HepG2 (cell line): ENCODE measurements at regions not wholly inside any gene's neighbourhood (a gene's known extent, or its start where the extent isn't known, plus 50 kb on each side); places are given as distances from the start of the nearest gene placed in this dataset.

ENCODE experiments used
- ATAC-seq: fragments of 200-7000 bp; cut with Tn5 transposase; 3 replicates; pipeline ENCODE4 v1.9.1; 2020; ENCODE audit warnings: mild to moderate bottlenecking, moderate library complexity
- BruUV-seq: library from RNA; stranded (reverse); fragments of 400-500 nt; replicated peaks from 2 replicates; lab custom pipeline; 2021; lab: Mats Ljungman, UMichigan
- CTCF ChIA-PET: fragments of 300-600 bp; formaldehyde crosslinking; extraction: SDS; loops from one replicate; lab custom pipeline; 2021; ENCODE audit warnings: low total read pairs, inconsistent platforms, low intra/inter-chr PET ratio; lab: Yijun Ruan, JAX
- POLR2A ChIA-PET: fragments of 350-600 bp; sonication (Branson Sonifier 250); formaldehyde crosslinking; loops from one replicate; lab custom pipeline; 2020; ENCODE audit warnings: antibody characterized with exemption, inconsistent platforms; lab: Yijun Ruan, JAX
- DNase-seq: peaks from one replicate; pipeline ENCODE4 v3.0.0-alpha.2; 2015; ENCODE audit warnings: low spot score
- FAIRE-seq: peaks from 3 replicates; lab custom pipeline; 2011; peaks lifted over from hg19 to GRCh38; lab: Jason Lieb, UNC
- H2AFZ ChIP-seq: one replicate; pipeline ENCODE4 v1.6.1; 2011; ENCODE audit warnings: low read length, inconsistent platforms
- H3K27ac ChIP-seq: fragments of 300-600 bp; 3 replicates; pipeline ENCODE4 v1.8.0; 2011; ENCODE audit warnings: mixed run types, mild to moderate bottlenecking, mixed read lengths, low read length, inconsistent platforms; ENCODE audit not compliant: insufficient read depth; ENCODE audit errors: extremely low read length
- H3K27me3 ChIP-seq, 2 experiments: fragments of 200-600 bp in 1 of 2; 2 replicates in 1 of 2; 3 replicates in 1 of 2; pipeline versions ENCODE4 v1.6.0 to v1.8.0; 2011; ENCODE audit warnings: low read length in 2 of 2, mild to moderate bottlenecking in 2 of 2, moderate library complexity in 2 of 2, inconsistent platforms in 1 of 2; ENCODE audit not compliant: insufficient read depth in 2 of 2, control insufficient read depth in 1 of 2
- H3K36me3 ChIP-seq, 2 experiments: fragments of 200-600 bp in 1 of 2; replicated peaks in 1 of 2; 2 replicates in 1 of 2; 3 replicates in 1 of 2; pipeline versions ENCODE4 v1.5.1 to v1.8.0; 2011; ENCODE audit warnings: low read length in 2 of 2, inconsistent platforms in 1 of 2; ENCODE audit not compliant: insufficient read depth in 2 of 2, control insufficient read depth in 1 of 2
- H3K4me1 ChIP-seq: 2 replicates; pipeline ENCODE4 v1.5.1; 2012; ENCODE audit warnings: low read length, inconsistent platforms; ENCODE audit not compliant: insufficient read depth
- H3K4me2 ChIP-seq: 2 replicates; pipeline ENCODE4 v1.6.0; 2011; ENCODE audit warnings: low read depth, low read length, inconsistent platforms
- H3K4me3 ChIP-seq, 3 experiments: fragments of 200-600 bp in 1 of 3; sonication (generic), shearing (Covaris generic) in 1 of 3; replicated peaks in 1 of 3; 2 replicates each; pipeline ENCODE4 v1.5.1; 2011 to 2016; ENCODE audit warnings: low read length in 3 of 3, inconsistent platforms in 2 of 3, low read depth in 2 of 3, mild to moderate bottlenecking in 2 of 3, control low read depth in 1 of 3, mixed read lengths in 1 of 3; ENCODE audit not compliant: insufficient read depth in 1 of 3
- H3K79me2 ChIP-seq: one replicate; pipeline ENCODE4 v1.6.1; 2011; ENCODE audit warnings: low read length, inconsistent platforms; ENCODE audit not compliant: insufficient read depth
- H3K9ac ChIP-seq: 2 replicates; pipeline ENCODE4 v1.6.0; 2011; ENCODE audit warnings: mild to moderate bottlenecking, low read depth, low read length, inconsistent platforms; ENCODE audit not compliant: insufficient read depth
- H3K9me3 ChIP-seq: 2 replicates; pipeline ENCODE4 v1.5.1; 2012; ENCODE audit warnings: mild to moderate bottlenecking, low read length
- H4K20me1 ChIP-seq: 2 replicates; pipeline ENCODE4 v1.6.0; 2011; ENCODE audit warnings: inconsistent platforms, mild to moderate bottlenecking, low read length, moderate library complexity; ENCODE audit not compliant: insufficient read depth
- AKNA ChIP-seq: sonication (generic); formaldehyde crosslinking; IDR thresholded peaks from 2 replicates; pipeline ENCODE4 v1.4.0; 2020; ENCODE audit warnings: missing genetic modification reagents, borderline replicate concordance
- CHD2 ChIP-seq: IDR thresholded peaks from 2 replicates; pipeline ENCODE4 v1.6.1; 2011; ENCODE audit warnings: low read depth, low read length, improper control_type of control experiment
- GABPB1 ChIP-seq: IDR thresholded peaks from 2 replicates; pipeline ENCODE4 v1.6.1; 2016; ENCODE audit warnings: mild to moderate bottlenecking, missing genetic modification reagents, moderate library complexity, missing compliant biosample characterization
- GTF3A ChIP-seq: sonication (generic); formaldehyde crosslinking; conservative IDR thresholded peaks from 2 replicates; pipeline ENCODE4 v1.4.0; 2020; ENCODE audit warnings: mild to moderate bottlenecking, missing genetic modification reagents
- PTBP1 ChIP-seq: fragments of 200-400 bp; formaldehyde crosslinking; IDR thresholded peaks from 2 replicates; pipeline ENCODE4 v1.6.1; 2018; ENCODE audit warnings: low read length, low read depth; ENCODE audit not compliant: poor library complexity, severe bottlenecking
- ZNF24 ChIP-seq: fragments of 450-650 bp; IDR thresholded peaks from 2 replicates; pipeline ENCODE4 v1.6.1; 2017; ENCODE audit warnings: antibody characterized with exemption, mild to moderate bottlenecking
- ZNF646 ChIP-seq: sonication (generic); formaldehyde crosslinking; IDR thresholded peaks from 2 replicates; pipeline ENCODE4 v1.9.0; 2021; ENCODE audit warnings: mild to moderate bottlenecking, missing genetic modification reagents
- ZNF770 ChIP-seq: sonication (generic); formaldehyde crosslinking; IDR thresholded peaks from 2 replicates; pipeline ENCODE4 v1.5.0; 2020; ENCODE audit warnings: mild to moderate bottlenecking, missing genetic modification reagents
- WGBS: methylation state at CpG from one replicate; pipeline ENCODE4 v1.1.6; 2017; ENCODE audit warnings: low lambda C conversion rate; 5-methylcytosine and 5-hydroxymethylcytosine counted together
- in situ Hi-C: cut with HindIII; loops from 2 replicates; pipeline ENCODE4 v1.10.0; 2017; ENCODE audit warnings: low pct_unique_long_range_greater_than_20kb; ENCODE audit not compliant: extremely low pct_ligation_motif_present
- intact Hi-C: fragments of 100-400 bp; cut with micrococcal nuclease; formaldehyde crosslinking; loops from one replicate; pipeline ENCODE4 v1.10.0; 2022; ENCODE audit not compliant: unreplicated experiment

GRCh38 chr6:67653561-67653960 lies 981.5 kb upstream of the ADGRB3 start:
- FAIRE-seq = no peak
- intact Hi-C loops (no loop called here), in situ Hi-C loops (no loop called here)
- Histone ChIP-seq H3K9ac (no peak overlapping the region), H3K27ac (no peak overlapping the region), H4K20me1 (no peaks in the 10 kb centered on the region), H3K9me3 (no peaks in the 10 kb centered on the region), H3K36me3 (no peaks in the 10 kb centered on the region), H3K79me2 (no peaks in the 10 kb centered on the region), H3K27me3 (no peaks in the 10 kb centered on the region), H3K4me3 (no peak overlapping the region), H3K4me1 (no peaks in the 10 kb centered on the region), H3K4me2 (no peak overlapping the region), H2AFZ (no peak overlapping the region)
- ATAC-seq = no peak
- POLR2A ChIA-PET = no interaction called here
- CTCF ChIA-PET = no interaction called here
- BruUV-seq = no TSS peak
- no peak for DNase-seq
- 33% methylated on average over 3 of the region's 3 CpGs for WGBS
- TF ChIP-seq GTF3A (CRISPR knock-in tag) (no peak), ZNF770 (CRISPR knock-in tag) (no peak), ZNF24 (no peak), AKNA (CRISPR knock-in tag) (no peak), GABPB1 (CRISPR knock-in tag) (no peak), PTBP1 (no peak), ZNF646 (CRISPR knock-in tag) (no peak), CHD2 (no peak)
